ENCODE measurements at regions not wholly inside any gene's neighbourhood (a gene's known extent, or its start where the extent isn't known, plus 50 kb on each side); places are given as distances from the start of the nearest gene placed in this dataset.

DNA sequence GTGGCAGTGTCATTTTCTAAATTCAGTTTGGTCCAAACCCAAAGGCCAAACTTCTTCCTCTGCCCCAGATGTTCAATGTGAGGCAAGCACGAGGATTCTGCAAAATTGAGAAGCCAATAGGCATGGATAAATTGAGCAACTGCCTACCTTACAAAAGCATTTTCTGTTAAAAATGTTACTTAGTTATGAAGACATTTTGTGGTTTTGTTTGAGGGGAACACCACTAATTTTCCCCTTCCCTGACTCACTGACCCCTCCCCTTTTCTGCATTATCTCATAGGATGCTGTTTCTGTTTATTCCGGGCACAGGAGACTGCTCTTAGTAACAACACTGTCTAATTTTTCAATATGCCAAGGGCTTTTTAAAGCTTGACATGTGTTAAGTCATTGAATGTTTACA lies 462.8 kb downstream of the INSC start:
- no peaks in the 10 kb centered on the region for H3K27me3 ChIP-seq (ENCODE audit: low read length)
- no peak overlapping the region for H3K4me3 ChIP-seq (ENCODE audit: low read length)
- no peaks in the 10 kb centered on the region for H3K36me3 ChIP-seq (ENCODE audit: low read depth, low read length)
- no TSS peak for BruUV-seq (replicated peaks)
- H3F3A ChIP-seq (ENCODE audit: low read length, unreplicated experiment): no peaks in the 10 kb centered on the region
- intact Hi-C loops (cut with micrococcal nuclease): no loop called here
- TF ChIP-seq CTCF (conservative IDR thresholded peaks at IDR 0.05; ENCODE audit: low read depth, low read length) (no peak), EZH2 (IDR thresholded peaks at IDR 0.05; ENCODE audit: low read length, unreplicated experiment) (no peak), EZH2phosphoT487 (IDR thresholded peaks at IDR 0.05; ENCODE audit: borderline replicate concordance, low read length) (no peak)
- POLR2A ChIA-PET (ENCODE audit: unreplicated experiment): no interaction called here
- H4K20me1 ChIP-seq (ENCODE audit: low read length): no peaks in the 10 kb centered on the region
- H3K79me2 ChIP-seq (ENCODE audit: low read length): no peaks in the 10 kb centered on the region
- ATAC-seq (no peak), DNase-seq (no peak)
- no peaks in the 10 kb centered on the region for H3K4me1 ChIP-seq (ENCODE audit: insufficient read depth, low read length)
- no peaks in the 10 kb centered on the region for H3K9me2 ChIP-seq (replicated peaks; ENCODE audit: low read length)
- CTCF ChIA-PET: no interaction called here
- H3K9me3 ChIP-seq (ENCODE audit: low read length): no peaks in the 10 kb centered on the region
- no peak overlapping the region for H3K4me2 ChIP-seq (ENCODE audit: low read length)
- H3K27ac ChIP-seq (ENCODE audit: low read length): no peak overlapping the region
- H2AFZ ChIP-seq (ENCODE audit: low read length): no peak overlapping the region
- H3K9ac ChIP-seq (ENCODE audit: low read length): no peak overlapping the region

DNA sequence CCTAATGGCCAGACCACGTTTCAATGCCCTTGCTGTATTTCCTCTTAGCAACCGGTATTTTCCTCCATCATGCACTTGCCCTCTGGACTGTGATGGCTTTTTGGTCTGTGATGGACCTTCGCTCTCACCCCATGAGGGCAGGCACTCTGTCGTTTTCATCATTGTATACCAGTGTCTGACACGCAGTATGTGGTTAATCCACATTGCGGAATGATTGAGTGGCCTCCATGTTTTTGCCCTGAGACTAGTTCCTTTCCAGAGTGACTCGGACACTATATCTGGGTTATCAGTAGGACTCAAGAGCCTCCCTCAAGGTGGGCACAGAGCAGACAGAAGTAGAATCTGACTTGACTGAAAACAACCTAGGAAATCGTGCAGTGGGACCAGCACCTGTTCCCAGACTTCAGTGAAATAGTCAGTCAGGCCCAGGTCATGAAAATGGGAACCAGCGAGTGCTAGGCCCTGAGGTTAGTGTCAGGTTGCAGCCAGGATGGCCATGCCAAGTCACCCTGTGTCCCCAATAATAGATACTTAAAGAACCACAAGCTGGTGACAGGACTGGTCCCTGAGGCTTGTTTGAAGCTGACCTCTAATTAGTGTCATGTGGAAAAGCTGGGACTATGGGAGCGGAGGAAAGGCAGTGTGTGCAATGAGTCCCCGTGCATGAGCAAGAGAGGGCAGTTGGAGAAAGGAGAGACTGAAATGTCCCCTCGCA lies 464.7 kb downstream of the INSC start:
- H3K27me3 ChIP-seq (ENCODE audit: low read length): no peaks in the 10 kb centered on the region
- H3K9ac ChIP-seq (ENCODE audit: low read length): no peak overlapping the region
- H3K4me3 ChIP-seq (ENCODE audit: low read length): no peak overlapping the region
- no peaks in the 10 kb centered on the region for H3K9me3 ChIP-seq (ENCODE audit: low read length)
- no peak for ATAC-seq
- no peaks in the 10 kb centered on the region for H3K79me2 ChIP-seq (ENCODE audit: low read length)
- no peak overlapping the region for H3K4me2 ChIP-seq (ENCODE audit: low read length)
- no peak overlapping the region for H3K27ac ChIP-seq (ENCODE audit: low read length)
- H4K20me1 ChIP-seq (ENCODE audit: low read length): no peaks in the 10 kb centered on the region
- ChIA-PET POLR2A (ENCODE audit: unreplicated experiment) (no interaction called here), CTCF (no interaction called here)
- no peak for DNase-seq
- H3F3A ChIP-seq (ENCODE audit: low read length, unreplicated experiment): no peaks in the 10 kb centered on the region
- TF ChIP-seq EZH2phosphoT487 (IDR thresholded peaks at IDR 0.05; ENCODE audit: borderline replicate concordance, low read length): no peak
- TF ChIP-seq CTCF (conservative IDR thresholded peaks at IDR 0.05; ENCODE audit: low read depth, low read length): no peak
- TF ChIP-seq EZH2 (IDR thresholded peaks at IDR 0.05; ENCODE audit: low read length, unreplicated experiment): no peak
- no TSS peak for BruUV-seq (replicated peaks)
- H2AFZ ChIP-seq (ENCODE audit: low read length): no peak overlapping the region
- no peaks in the 10 kb centered on the region for H3K9me2 ChIP-seq (replicated peaks; ENCODE audit: low read length)
- intact Hi-C loops (cut with micrococcal nuclease): no loop called here
- H3K4me1 ChIP-seq (ENCODE audit: insufficient read depth, low read length): no peaks in the 10 kb centered on the region
- H3K36me3 ChIP-seq (ENCODE audit: low read depth, low read length): no peaks in the 10 kb centered on the region

DNA sequence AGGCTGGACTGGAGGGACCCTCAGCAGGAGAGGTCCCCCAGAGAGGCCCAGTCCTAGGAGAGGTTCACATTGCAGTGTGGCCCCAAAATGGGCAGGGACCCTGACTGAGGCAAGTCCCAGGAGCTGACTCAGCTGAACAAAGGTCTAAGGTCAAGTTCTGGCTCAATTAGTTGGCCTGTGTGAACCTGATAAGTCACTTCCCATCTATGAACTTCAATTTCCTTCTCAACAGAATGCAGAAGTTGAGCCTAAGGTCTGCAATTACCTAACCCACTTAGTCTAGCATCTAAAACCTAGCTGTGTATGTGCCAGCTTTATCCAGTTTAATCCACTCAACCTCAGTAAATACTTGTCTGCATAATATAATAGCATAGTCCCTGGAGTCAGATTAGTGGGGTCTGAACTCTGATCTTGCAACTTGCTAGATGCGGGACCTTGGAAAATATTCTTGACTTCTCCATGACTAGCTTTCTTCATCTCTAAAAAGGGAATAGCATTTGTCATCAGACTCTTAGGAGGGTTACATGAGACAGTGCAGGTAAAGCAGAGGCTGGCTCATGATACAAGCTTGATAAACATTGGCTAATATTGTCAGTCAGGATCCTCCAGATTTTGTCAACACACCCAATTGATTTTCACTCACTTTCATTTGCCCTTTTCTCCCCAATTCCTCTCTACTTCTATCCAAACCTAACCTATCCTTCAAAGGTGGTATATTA lies 465.5 kb downstream of the INSC start:
- Histone ChIP-seq H3K9ac (ENCODE audit: low read length) (no peak overlapping the region), H3K9me2 (replicated peaks; ENCODE audit: low read length) (no peaks in the 10 kb centered on the region), H4K20me1 (ENCODE audit: low read length) (no peaks in the 10 kb centered on the region), H2AFZ (ENCODE audit: low read length) (no peak overlapping the region), H3K27ac (ENCODE audit: low read length) (no peak overlapping the region), H3K4me2 (ENCODE audit: low read length) (no peak overlapping the region), H3K36me3 (ENCODE audit: low read depth, low read length) (no peaks in the 10 kb centered on the region), H3K79me2 (ENCODE audit: low read length) (no peaks in the 10 kb centered on the region), H3K4me3 (ENCODE audit: low read length) (no peak overlapping the region), H3F3A (ENCODE audit: low read length, unreplicated experiment) (no peaks in the 10 kb centered on the region), H3K9me3 (ENCODE audit: low read length) (no peaks in the 10 kb centered on the region), H3K27me3 (ENCODE audit: low read length) (no peaks in the 10 kb centered on the region), H3K4me1 (ENCODE audit: insufficient read depth, low read length) (no peaks in the 10 kb centered on the region)
- CTCF ChIA-PET: interaction anchor here (0.6 kb wide), 1 partner anchor 21 kb away, joined by 3 read pairs; no protein-coding TSS in a partner anchor
- no peak for DNase-seq
- intact Hi-C loops (cut with micrococcal nuclease): no loop called here
- ATAC-seq: no peak
- POLR2A ChIA-PET (ENCODE audit: unreplicated experiment): no interaction called here
- no peak for TF ChIP-seq CTCF (conservative IDR thresholded peaks at IDR 0.05; ENCODE audit: low read depth, low read length)
- no peak for TF ChIP-seq EZH2 (IDR thresholded peaks at IDR 0.05; ENCODE audit: low read length, unreplicated experiment)
- BruUV-seq (replicated peaks): no TSS peak
